ENCODE measurements at regions not wholly inside any gene's neighbourhood (a gene's known extent, or its start where the extent isn't known, plus 50 kb on each side); places are given as distances from the start of the nearest gene placed in this dataset.

DNA sequence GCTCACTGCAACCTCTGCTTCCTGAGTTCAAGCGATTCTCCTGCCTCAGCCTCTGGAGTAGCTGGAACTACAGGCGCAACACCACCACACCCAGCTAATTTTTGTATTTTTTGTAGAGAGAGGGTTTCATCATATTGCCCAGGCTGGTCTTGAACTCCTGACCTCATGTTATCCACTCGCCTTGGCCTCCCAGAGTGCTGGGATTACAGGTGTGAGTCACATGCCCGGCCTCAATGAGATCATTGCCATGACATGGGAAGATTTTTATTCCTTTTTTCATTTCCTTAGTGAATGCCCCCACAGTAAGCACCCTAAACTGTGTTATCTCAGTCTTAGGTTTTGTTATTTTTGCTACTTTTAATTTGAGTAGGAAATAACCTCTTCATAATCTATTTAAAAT, 977.9 kb downstream of the BRINP3 start:
- no peak for DNase-seq

DNA sequence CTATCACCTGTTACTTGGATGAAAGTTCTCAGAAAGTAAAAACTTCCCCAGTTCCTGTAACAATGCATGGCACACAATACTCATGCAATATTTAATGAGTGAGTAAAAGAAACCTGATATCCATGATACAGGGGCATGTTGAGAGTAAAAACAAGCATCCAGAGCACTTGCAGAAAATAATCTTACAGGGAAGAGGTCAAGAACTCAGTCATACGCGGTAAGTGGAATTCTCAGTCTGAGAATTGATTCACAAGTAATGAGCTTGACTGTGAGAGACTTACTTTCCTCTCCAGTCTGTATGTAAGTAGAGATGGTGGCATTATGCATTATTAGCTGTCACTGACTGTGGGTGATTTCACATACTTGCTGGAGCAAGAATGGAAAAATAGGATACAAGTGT, 976.9 kb downstream of the BRINP3 start:
- DNase-seq: no peak

GRCh38 chr1:189510827-189511226, 966.8 kb downstream of the BRINP3 start:
- DNase-seq: no peak

GRCh38 chr1:189513091-189513490, 964.6 kb downstream of the BRINP3 start:
- no peak for DNase-seq

- DNase-seq: no peak
Measured at GRCh38 chr1:189522441-189522840, 955.2 kb downstream of the BRINP3 start.

- no peak for DNase-seq
Measured at GRCh38 chr1:189524501-189524900, 953.2 kb downstream of the BRINP3 start.

- DNase-seq: no peak
Measured at GRCh38 chr1:189530162-189530561, 947.5 kb downstream of the BRINP3 start.

- no peak for DNase-seq
Measured at GRCh38 chr1:189538271-189538670, 939.4 kb downstream of the BRINP3 start.

DNA sequence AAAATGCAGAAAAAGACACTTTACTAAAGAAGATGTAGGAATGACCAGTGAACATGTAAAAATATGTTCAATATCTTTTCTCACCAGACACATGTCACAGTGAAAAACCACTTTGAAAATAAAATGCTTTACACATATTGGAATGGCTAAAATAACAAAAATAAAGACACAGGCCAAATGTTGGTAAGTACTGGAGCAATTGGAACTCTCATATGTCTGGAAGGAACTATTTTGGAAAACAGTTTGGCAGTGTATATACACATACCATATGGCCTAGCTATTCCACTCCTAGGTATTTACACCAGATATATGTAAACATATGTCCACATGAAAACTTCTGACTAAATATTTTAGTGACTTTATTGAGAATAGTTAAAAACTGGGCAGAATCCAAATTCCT, 927.2 kb downstream of the BRINP3 start:
- DNase-seq: no peak

- no peak for DNase-seq
Measured at GRCh38 chr1:189563784-189564183, 913.9 kb downstream of the BRINP3 start.

GRCh38 chr1:189567890-189568289, 909.8 kb downstream of the BRINP3 start:
- no peak for DNase-seq

DNA sequence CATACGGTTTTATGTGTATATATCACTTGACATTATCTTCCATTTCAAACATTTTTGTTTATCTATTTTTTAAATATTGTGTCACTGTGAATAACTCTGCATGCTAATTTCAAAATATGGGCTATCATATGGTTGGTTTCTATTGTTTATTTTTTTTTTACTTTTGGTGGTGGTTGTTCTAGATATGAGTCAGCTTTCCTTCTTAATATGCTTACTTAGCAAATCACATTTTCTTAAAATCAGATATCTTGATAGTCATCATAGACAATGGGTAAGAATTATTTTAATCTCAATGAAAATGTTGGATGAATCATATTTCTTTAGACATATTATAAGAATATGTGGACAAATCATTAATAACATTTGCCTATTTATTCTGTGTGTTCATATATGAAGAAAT, 881.5 kb downstream of the BRINP3 start:
- DNase-seq: no peak

GRCh38 chr1:189597083-189597482, 880.6 kb downstream of the BRINP3 start:
- no peak for DNase-seq

DNA sequence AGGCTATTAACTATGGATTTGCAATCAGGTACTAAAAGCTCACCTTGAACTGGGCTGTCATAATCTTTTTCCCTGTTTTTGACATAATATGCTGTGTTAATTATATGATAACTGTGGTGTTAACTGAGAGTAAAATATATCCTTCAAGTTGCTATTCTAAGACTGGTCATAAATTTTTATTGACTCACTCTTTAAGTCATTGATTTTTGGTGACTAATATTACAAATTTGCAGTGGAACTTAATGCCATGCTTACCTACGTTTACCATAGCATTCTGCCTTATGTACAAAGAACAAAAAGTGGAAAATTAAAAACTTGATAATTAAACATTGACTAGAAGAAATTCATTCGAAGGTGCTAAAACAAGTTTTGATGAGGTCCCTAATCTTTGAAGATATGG, 872.4 kb downstream of the BRINP3 start:
- DNase-seq: no peak

DNA sequence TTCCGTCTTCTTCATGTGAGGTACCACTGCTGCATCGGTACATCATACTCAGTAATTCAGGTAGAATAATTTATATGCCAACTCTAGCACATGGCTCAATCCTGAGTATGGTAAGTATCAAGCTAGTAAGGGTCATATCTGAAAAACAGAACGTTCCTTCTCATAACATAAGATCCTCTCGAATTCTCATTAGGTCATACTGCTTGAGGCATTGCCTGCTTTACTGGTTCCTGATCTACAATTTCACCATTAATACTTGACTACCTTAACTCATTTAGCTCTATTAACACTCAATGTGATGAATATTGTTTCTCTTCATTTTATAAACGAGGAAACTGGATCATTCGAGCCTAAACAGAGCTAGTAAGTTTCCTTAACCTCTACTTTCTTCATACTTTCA, 871.6 kb downstream of the BRINP3 start:
- no peak for DNase-seq

- no peak for DNase-seq
Measured at GRCh38 chr1:189606795-189607476, 870.7 kb downstream of the BRINP3 start.

DNA sequence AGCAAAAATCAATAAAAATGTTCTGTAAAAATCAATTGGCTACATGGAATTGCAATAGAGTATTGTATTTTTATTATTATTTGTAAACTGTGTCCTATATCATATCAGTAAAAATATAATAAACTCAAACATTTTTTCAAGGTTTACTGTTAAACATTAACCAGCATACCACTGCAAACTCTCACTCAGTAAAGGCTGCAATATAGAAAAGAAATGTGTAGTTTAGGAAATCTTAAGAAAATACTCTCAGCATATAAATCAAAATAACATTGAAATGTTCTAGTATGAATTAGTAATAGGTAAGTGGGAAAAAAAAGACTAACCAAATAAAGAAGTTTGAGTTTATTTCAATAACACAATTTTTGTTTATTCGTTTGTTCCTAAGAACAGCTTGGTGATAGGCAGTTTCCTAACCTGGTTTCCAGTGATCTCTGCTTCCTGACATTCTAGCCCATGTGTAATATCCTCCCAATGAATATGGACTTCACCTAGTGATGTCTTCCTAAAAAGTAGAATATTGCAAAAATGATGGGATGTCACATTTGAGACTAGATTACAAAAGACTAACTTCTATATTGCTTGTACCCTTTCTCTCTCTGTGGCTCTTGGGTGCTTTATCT, 870.1 kb downstream of the BRINP3 start:
- no peak for DNase-seq

DNA sequence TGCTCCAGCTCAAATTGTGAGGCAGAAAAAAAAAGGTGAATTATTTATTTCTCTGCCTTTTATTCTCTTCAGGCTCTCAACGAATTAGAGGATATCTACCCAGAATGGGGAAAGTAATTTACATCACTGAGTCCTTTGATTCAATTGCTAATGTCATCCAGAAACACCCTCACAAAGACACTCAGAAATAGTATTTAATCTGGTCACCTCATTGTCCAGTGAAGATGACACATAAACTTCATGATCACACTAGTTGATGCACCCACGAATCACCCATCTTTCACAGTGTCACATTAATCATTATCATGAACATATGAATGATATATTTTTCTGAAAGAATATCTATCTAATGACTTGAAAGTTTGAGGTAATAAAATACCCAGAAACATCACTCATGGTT, 868.5 kb downstream of the BRINP3 start:
- no peak for DNase-seq

DNA sequence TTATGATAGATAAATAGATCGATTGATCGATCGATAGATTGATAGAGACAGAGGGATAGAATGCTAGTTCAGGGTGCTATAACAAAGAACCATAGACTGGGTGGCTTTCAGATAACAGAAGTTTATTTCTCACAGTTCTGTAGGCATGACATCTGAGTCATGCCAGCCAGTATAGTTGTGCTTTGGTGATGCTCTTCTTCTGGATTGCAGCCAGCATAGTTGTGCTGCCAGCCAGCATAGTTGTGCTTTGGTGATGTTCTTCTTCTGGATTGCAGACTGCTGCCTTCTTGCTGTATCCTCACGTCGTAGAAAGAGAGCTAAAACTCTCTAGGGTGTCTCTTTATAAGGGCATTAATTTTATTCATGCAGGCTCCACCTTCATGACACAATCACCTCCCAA, 860.8 kb downstream of the BRINP3 start:
- no peak for DNase-seq

GRCh38 chr1:189619682-189620332, 857.9 kb downstream of the BRINP3 start:
- DNase-seq: no peak

DNA sequence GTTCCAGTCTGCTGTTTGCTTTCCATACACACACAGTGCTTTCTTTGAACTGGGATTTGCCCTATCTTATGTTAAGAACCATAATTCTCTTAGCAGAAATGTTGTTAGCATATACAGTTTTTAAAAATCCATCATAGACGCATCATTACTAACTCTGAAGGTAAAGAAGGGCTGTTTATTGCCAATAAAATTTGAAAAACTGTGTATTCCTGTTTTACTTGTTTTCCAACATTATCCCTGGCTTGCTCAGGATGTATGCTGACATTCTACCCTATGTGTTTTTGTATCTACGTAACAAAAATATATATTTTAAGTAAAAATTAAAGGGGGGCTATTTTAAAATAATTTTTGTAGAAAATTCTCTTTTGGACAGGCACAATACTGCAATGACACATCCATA, 857.2 kb downstream of the BRINP3 start:
- no peak for DNase-seq

GRCh38 chr1:189623336-189623735, 854.3 kb downstream of the BRINP3 start:
- DNase-seq: no peak

DNA sequence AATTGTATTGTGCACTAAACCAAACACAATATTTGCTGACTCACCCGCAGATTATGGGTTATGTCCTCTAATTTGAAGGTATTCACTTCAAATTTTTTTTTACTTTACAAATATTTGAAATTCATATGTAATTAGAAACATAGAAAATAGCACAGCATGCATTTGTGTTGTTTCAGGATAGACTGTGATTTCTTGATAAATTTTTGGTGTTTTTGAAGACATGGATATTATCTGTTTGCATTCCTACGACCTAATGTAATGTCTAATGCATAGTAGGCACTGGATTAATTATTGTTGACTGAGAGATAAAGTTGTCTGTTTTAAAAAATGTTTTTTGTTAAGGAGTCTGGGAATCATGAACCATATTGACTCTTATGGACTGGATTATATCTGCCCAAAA, 850.2 kb downstream of the BRINP3 start:
- no peak for DNase-seq

DNA sequence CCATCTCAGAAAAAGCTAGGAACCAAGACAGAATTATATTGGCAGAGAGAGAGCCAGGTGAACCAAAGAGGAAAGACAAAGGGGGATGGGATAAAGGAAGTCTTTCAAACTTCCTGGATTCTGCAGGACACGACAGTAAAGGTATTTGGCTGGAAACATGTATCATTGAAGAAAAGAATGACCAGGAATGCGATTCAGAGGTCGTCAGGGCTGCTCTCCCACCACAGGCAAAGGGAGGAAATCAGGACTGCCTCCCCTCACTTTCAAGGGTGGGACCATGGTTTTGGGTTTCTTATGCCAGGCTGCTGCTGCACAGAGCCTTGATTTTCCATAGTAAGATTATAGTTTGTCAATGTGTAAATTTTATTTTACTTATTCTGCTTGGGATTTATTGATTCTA, 848.8 kb downstream of the BRINP3 start:
- DNase-seq: no peak

DNA sequence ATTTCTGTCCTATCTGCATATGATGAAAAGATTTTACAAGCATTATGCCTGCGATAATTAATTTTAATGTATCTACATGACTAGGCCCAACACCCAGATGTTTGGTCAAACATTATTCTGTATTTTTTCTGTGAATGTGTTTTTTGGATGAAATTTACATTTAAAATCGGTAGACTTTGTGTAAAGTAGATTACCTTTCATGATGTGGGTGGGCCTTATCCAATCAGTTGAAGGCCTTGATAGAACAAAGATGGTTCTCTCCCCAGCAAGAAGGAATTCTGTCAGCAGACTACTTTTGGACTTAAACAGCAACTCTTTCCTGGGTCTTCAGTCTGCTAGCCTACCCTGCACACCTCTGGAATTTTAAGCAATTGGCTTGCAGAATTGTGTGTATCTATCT, 844.0 kb downstream of the BRINP3 start:
- no peak for DNase-seq
